SK-N-SH treated with all-trans-retinoic acid at 6 μM for 48 hours (cell line): ENCODE measurements at regions not wholly inside any gene's neighbourhood (a gene's known extent, or its start where the extent isn't known, plus 50 kb on each side); places are given as distances from the start of the nearest gene placed in this dataset.

ENCODE experiments used
- ATAC-seq: fragments of 200-7000 bp; cut with Tn5 transposase; 3 replicates; pipeline ENCODE4 v1.9.1; 2020; ENCODE audit warnings: mild to moderate bottlenecking, moderate library complexity
- ARNTL ChIP-seq: fragments of 450-650 bp; formaldehyde crosslinking; IDR thresholded peaks from 2 replicates; pipeline ENCODE4 v1.5.0; 2020; ENCODE audit warnings: low read depth, mild to moderate bottlenecking, moderate library complexity, borderline replicate concordance
- CSDC2 ChIP-seq: fragments of 250-450 bp; sonication (Bioruptor Pico); IDR thresholded peaks from 2 replicates; pipeline ENCODE4 v1.5.0; 2020; ENCODE audit warnings: mild to moderate bottlenecking, moderate library complexity
- ESRRG ChIP-seq: fragments of 250-450 bp; sonication (Bioruptor Pico); IDR thresholded peaks from 2 replicates; pipeline ENCODE4 v1.6.1; 2021; ENCODE audit warnings: mild to moderate bottlenecking
- GLIS3 ChIP-seq: fragments of 250-450 bp; sonication (Bioruptor Pico); IDR thresholded peaks from 2 replicates; pipeline ENCODE4 v1.5.0; 2020; ENCODE audit warnings: mild to moderate bottlenecking, moderate library complexity
- ISL1 ChIP-seq: fragments of 250-450 bp; sonication (Bioruptor Pico); IDR thresholded peaks from 2 replicates; pipeline ENCODE4 v2.1.2; 2022; ENCODE audit warnings: mild to moderate bottlenecking, moderate library complexity
- OSR1 ChIP-seq: fragments of 250-450 bp; sonication (Bioruptor Pico); IDR thresholded peaks from 2 replicates; pipeline ENCODE4 v1.8.0; 2022; ENCODE audit warnings: moderate library complexity, mild to moderate bottlenecking, inconsistent platforms
- POU6F1 ChIP-seq: fragments of 250-450 bp; sonication (Bioruptor Pico); IDR thresholded peaks from 2 replicates; pipeline ENCODE4 v1.8.0; 2021; ENCODE audit warnings: low read depth, mild to moderate bottlenecking, moderate library complexity, borderline replicate concordance
- PPARA ChIP-seq: fragments of 250-450 bp; sonication (Bioruptor Pico); IDR thresholded peaks from 2 replicates; pipeline ENCODE4 v1.5.0; 2020; ENCODE audit warnings: mild to moderate bottlenecking, borderline replicate concordance
- RARB ChIP-seq: fragments of 250-450 bp; sonication (Bioruptor Pico); IDR thresholded peaks from 2 replicates; pipeline ENCODE4 v1.8.0; 2021; ENCODE audit warnings: mild to moderate bottlenecking, moderate library complexity
- SNAI2 ChIP-seq: fragments of 250-450 bp; sonication (Bioruptor Pico); IDR thresholded peaks from 2 replicates; pipeline ENCODE4 v1.5.0; 2020; ENCODE audit warnings: mild to moderate bottlenecking, moderate library complexity
- TCF4 ChIP-seq: fragments of 250-450 bp; sonication (Bioruptor Pico); IDR thresholded peaks from 2 replicates; pipeline ENCODE4 v1.8.0; 2021; ENCODE audit warnings: mild to moderate bottlenecking, moderate library complexity, borderline replicate concordance
- TOX ChIP-seq: fragments of 250-450 bp; sonication (Bioruptor Pico); IDR thresholded peaks from 2 replicates; pipeline ENCODE4 v1.8.0; 2021; ENCODE audit warnings: mild to moderate bottlenecking, moderate library complexity, borderline replicate concordance
- TSHZ2 ChIP-seq: fragments of 250-450 bp; sonication (Bioruptor Pico); IDR thresholded peaks from 2 replicates; pipeline ENCODE4 v1.5.0; 2020; ENCODE audit warnings: mild to moderate bottlenecking, moderate library complexity
- ZFP3 ChIP-seq: fragments of 250-450 bp; sonication (Bioruptor Pico); IDR thresholded peaks from 2 replicates; pipeline ENCODE4 v1.5.0; 2020; ENCODE audit warnings: mild to moderate bottlenecking, moderate library complexity
- ZFP30 ChIP-seq: fragments of 450-650 bp; formaldehyde crosslinking; IDR thresholded peaks from 2 replicates; pipeline ENCODE4 v1.5.0; 2022; ENCODE audit warnings: mild to moderate bottlenecking, moderate library complexity
- ZNF565 ChIP-seq: fragments of 450-650 bp; formaldehyde crosslinking; conservative IDR thresholded peaks from 2 replicates; pipeline ENCODE4 v1.5.0; 2020; ENCODE audit warnings: low read depth, mild to moderate bottlenecking, moderate library complexity
- ZNF70 ChIP-seq: fragments of 450-650 bp; formaldehyde crosslinking; IDR thresholded peaks from 2 replicates; pipeline ENCODE4 v1.5.0; 2020; ENCODE audit warnings: mild to moderate bottlenecking, moderate library complexity
- ZNF8 ChIP-seq: fragments of 450-650 bp; formaldehyde crosslinking; IDR thresholded peaks from 2 replicates; pipeline ENCODE4 v1.5.0; 2020; ENCODE audit warnings: mild to moderate bottlenecking, moderate library complexity
- TF ChIP-seq, protein P1 (sequence below): fragments of 250-450 bp; sonication (Bioruptor Pico); IDR thresholded peaks from 2 replicates; pipeline ENCODE4 v1.8.0; 2020; ENCODE audit warnings: mild to moderate bottlenecking, moderate library complexity, borderline replicate concordance
- TF ChIP-seq, protein P2 (sequence below): fragments of 250-450 bp; sonication (Bioruptor Pico); IDR thresholded peaks from 2 replicates; pipeline ENCODE4 v1.5.1; 2020; ENCODE audit warnings: low read depth, mild to moderate bottlenecking, moderate library complexity
- TF ChIP-seq, protein P3 (sequence below): fragments of 250-450 bp; sonication (Bioruptor Pico); IDR thresholded peaks from 2 replicates; pipeline ENCODE4 v1.5.1; 2021; ENCODE audit warnings: mild to moderate bottlenecking, moderate library complexity

DNA sequence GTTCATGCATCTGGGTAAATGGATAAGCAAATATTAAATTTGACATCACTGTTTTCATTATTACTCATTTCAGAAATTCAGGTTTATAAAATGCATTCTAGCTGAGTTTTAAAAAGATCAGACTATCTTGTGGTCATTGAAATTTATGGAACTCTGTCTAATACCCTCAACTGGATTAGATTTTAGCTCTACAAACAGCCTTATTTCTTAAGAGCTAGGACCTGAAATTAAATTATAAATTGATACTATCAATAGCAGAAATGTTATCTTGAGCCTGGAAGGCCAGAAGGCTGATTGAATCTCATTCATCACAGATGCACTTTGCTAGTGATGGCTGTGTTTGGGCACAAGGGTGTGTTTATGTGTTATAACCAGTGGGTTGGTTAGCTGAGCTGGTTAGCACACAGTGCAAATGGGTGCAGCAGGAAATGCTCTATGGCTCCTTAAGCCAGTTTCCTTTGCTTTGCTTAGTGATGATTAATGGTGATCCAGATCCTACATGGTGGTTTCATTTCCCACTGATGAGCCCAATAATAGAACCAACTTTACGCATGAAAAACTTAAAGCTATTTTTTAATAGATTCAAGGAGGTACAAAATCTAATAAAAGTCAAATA, 310.8 kb upstream of the KLF12 start (continued):
- TF ChIP-seq, protein P1, sequence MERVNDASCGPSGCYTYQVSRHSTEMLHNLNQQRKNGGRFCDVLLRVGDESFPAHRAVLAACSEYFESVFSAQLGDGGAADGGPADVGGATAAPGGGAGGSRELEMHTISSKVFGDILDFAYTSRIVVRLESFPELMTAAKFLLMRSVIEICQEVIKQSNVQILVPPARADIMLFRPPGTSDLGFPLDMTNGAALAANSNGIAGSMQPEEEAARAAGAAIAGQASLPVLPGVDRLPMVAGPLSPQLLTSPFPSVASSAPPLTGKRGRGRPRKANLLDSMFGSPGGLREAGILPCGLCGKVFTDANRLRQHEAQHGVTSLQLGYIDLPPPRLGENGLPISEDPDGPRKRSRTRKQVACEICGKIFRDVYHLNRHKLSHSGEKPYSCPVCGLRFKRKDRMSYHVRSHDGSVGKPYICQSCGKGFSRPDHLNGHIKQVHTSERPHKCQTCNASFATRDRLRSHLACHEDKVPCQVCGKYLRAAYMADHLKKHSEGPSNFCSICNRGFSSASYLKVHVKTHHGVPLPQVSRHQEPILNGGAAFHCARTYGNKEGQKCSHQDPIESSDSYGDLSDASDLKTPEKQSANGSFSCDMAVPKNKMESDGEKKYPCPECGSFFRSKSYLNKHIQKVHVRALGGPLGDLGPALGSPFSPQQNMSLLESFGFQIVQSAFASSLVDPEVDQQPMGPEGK, result peak; percentile 97
- peak; percentile 92 for TF ChIP-seq POU6F1 (CRISPR knock-in tag)
- TF ChIP-seq ZFP3, result peak; percentile 51; the same call in 1 of the 2 replicates
- peak; percentile 92; the same call in 1 of the 2 replicates for TF ChIP-seq GLIS3
- TF ChIP-seq, protein P2, sequence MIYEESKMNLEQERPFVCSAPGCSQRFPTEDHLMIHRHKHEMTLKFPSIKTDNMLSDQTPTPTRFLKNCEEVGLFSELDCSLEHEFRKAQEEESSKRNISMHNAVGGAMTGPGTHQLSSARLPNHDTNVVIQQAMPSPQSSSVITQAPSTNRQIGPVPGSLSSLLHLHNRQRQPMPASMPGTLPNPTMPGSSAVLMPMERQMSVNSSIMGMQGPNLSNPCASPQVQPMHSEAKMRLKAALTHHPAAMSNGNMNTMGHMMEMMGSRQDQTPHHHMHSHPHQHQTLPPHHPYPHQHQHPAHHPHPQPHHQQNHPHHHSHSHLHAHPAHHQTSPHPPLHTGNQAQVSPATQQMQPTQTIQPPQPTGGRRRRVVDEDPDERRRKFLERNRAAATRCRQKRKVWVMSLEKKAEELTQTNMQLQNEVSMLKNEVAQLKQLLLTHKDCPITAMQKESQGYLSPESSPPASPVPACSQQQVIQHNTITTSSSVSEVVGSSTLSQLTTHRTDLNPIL (CRISPR knock-in tag), result peak; percentile 83
- TF ChIP-seq ZNF8 (CRISPR knock-in tag), result peak; percentile 82
- peak; percentile 65; the same call in 1 of the 2 replicates for TF ChIP-seq ESRRG
- TF ChIP-seq ZFP30 (CRISPR knock-in tag), result no peak

GRCh38 chr13:74444161-74444571, 310.0 kb upstream of the KLF12 start:
- peak; percentile 62 for ATAC-seq
- no peak for TF ChIP-seq RARB (CRISPR knock-in tag)
- no peak for TF ChIP-seq OSR1 (CRISPR knock-in tag)
- TF ChIP-seq, protein P3, sequence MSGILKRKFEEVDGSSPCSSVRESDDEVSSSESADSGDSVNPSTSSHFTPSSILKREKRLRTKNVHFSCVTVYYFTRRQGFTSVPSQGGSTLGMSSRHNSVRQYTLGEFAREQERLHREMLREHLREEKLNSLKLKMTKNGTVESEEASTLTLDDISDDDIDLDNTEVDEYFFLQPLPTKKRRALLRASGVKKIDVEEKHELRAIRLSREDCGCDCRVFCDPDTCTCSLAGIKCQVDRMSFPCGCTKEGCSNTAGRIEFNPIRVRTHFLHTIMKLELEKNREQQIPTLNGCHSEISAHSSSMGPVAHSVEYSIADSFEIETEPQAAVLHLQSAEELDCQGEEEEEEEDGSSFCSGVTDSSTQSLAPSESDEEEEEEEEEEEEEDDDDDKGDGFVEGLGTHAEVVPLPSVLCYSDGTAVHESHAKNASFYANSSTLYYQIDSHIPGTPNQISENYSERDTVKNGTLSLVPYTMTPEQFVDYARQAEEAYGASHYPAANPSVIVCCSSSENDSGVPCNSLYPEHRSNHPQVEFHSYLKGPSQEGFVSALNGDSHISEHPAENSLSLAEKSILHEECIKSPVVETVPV (CRISPR knock-in tag), result no peak
- no peak for TF ChIP-seq ZNF8 (CRISPR knock-in tag)
- no peak for TF ChIP-seq ISL1
- no peak for TF ChIP-seq CSDC2 (CRISPR knock-in tag)
- no peak for TF ChIP-seq ESRRG
- TF ChIP-seq ZNF70 (CRISPR knock-in tag), result no peak
- TF ChIP-seq GLIS3, result no peak
- no peak for TF ChIP-seq SNAI2
- no peak for TF ChIP-seq ARNTL
- TF ChIP-seq POU6F1 (CRISPR knock-in tag), result no peak
- TF ChIP-seq ZNF565 (CRISPR knock-in tag), result no peak
- TF ChIP-seq TSHZ2 (CRISPR knock-in tag), result no peak
- TF ChIP-seq, protein P2 (CRISPR knock-in tag), result no peak
- TF ChIP-seq TOX (CRISPR knock-in tag), result no peak
- TF ChIP-seq, protein P1, result no peak
- no peak for TF ChIP-seq TCF4
- TF ChIP-seq PPARA, result no peak
